Left ventricle myocardium inferior (tissue), 1 donor: ENCODE measurements at regions not wholly inside any gene's neighbourhood (a gene's known extent, or its start where the extent isn't known, plus 50 kb on each side); places are given as distances from the start of the nearest gene placed in this dataset.
"Not testable (repeated sequence)": the region's sequence is repeated elsewhere in the genome, so short reads cannot be mapped to it uniquely, and the experiment has no call there.

Experiments used
- DNase-seq: peaks from one replicate; pipeline ENCODE4 v3.0.0-alpha.2; 2020
- H3K27ac ChIP-seq: fragments of 200-600 bp; replicated peaks from 2 replicates; pipeline ENCODE4 v1.8.0; 2021
- H3K27me3 ChIP-seq: fragments of 200-600 bp; 2 replicates; pipeline ENCODE4 v1.8.0; 2021; ENCODE audit warnings: low read depth
- H3K36me3 ChIP-seq: fragments of 200-600 bp; 2 replicates; pipeline ENCODE4 v1.8.0; 2021
- H3K4me1 ChIP-seq: fragments of 200-600 bp; 2 replicates; pipeline ENCODE4 v1.8.0; 2021
- H3K4me3 ChIP-seq: fragments of 200-600 bp; 2 replicates; pipeline ENCODE4 v1.8.0; 2021; ENCODE audit warnings: mild to moderate bottlenecking, moderate library complexity
- H3K9me3 ChIP-seq: fragments of 200-600 bp; replicated peaks from 2 replicates; pipeline ENCODE4 v1.8.0; 2021
- intact Hi-C: fragments of 100-400 bp; cut with micrococcal nuclease; formaldehyde crosslinking; loops from one replicate; pipeline ENCODE4 v1.11.0; 2022
- donor health status: DM: no; HTN: yes; CAD: no; lungs with severe emphysema.

- H3K27ac ChIP-seq, H3K4me3 ChIP-seq, intact Hi-C loops, H3K27me3 ChIP-seq, H3K9me3 ChIP-seq, DNase-seq: not testable (repeated sequence)
- peaks cover 12% of the 10 kb centered on the region for H3K4me1 ChIP-seq
- peaks cover 19% of the 10 kb centered on the region for H3K36me3 ChIP-seq
Measured at GRCh38 chr3:195986576-195986975, 78.2 kb upstream of the TNK2 start.

GRCh38 chr3:195985348-195985920 is 77.1 kb upstream of the TNK2 start:
- H3K4me3 ChIP-seq, H3K9me3 ChIP-seq, intact Hi-C loops, H3K27me3 ChIP-seq, DNase-seq, H3K4me1 ChIP-seq, H3K27ac ChIP-seq: not testable (repeated sequence)
- H3K36me3 ChIP-seq = peaks cover 19% of the 10 kb centered on the region

- H3K4me3 ChIP-seq, H3K27ac ChIP-seq, DNase-seq, intact Hi-C loops, H3K27me3 ChIP-seq, H3K4me1 ChIP-seq, H3K9me3 ChIP-seq: not testable (repeated sequence)
- peaks cover 28% of the 10 kb centered on the region for H3K36me3 ChIP-seq
Measured at GRCh38 chr3:195984392-195985030, 76.2 kb upstream of the TNK2 start.

GRCh38 chr3:195983880-195984279 is 75.5 kb upstream of the TNK2 start:
- H3K36me3 ChIP-seq = peaks cover 32% of the 10 kb centered on the region

GRCh38 chr3:195982754-195983153 is 74.4 kb upstream of the TNK2 start:
- H3K9me3 ChIP-seq, H3K27ac ChIP-seq, intact Hi-C loops, DNase-seq, H3K27me3 ChIP-seq, H3K4me3 ChIP-seq, H3K4me1 ChIP-seq: not testable (repeated sequence)
- peaks cover 39% of the 10 kb centered on the region for H3K36me3 ChIP-seq

More at GRCh38 chr3:195983880-195984279, 75.5 kb upstream of the TNK2 start:
- H3K4me3 ChIP-seq, H3K27ac ChIP-seq, intact Hi-C loops, DNase-seq, H3K9me3 ChIP-seq, H3K27me3 ChIP-seq, H3K4me1 ChIP-seq: not testable (repeated sequence)

- intact Hi-C loops, H3K9me3 ChIP-seq, H3K4me3 ChIP-seq, DNase-seq, H3K27ac ChIP-seq, H3K4me1 ChIP-seq, H3K27me3 ChIP-seq: not testable (repeated sequence)
- H3K36me3 ChIP-seq = peaks cover 47% of the 10 kb centered on the region
Measured at GRCh38 chr3:195981778-195982177, 73.4 kb upstream of the TNK2 start.

- H3K4me3 ChIP-seq, intact Hi-C loops, DNase-seq, H3K9me3 ChIP-seq, H3K27me3 ChIP-seq, H3K27ac ChIP-seq, H3K4me1 ChIP-seq: not testable (repeated sequence)
- peaks cover 57% of the 10 kb centered on the region for H3K36me3 ChIP-seq
Measured at GRCh38 chr3:195979877-195980276, 71.5 kb upstream of the TNK2 start.

GRCh38 chr3:195978585-195978984 is 70.2 kb upstream of the TNK2 start:
- DNase-seq, H3K9me3 ChIP-seq, intact Hi-C loops, H3K4me3 ChIP-seq, H3K4me1 ChIP-seq, H3K27me3 ChIP-seq, H3K27ac ChIP-seq: not testable (repeated sequence)
- peaks cover 64% of the 10 kb centered on the region for H3K36me3 ChIP-seq

GRCh38 chr3:195976876-195977275 is 68.5 kb upstream of the TNK2 start:
- H3K4me3 ChIP-seq, H3K27me3 ChIP-seq, DNase-seq, H3K4me1 ChIP-seq, intact Hi-C loops, H3K9me3 ChIP-seq, H3K27ac ChIP-seq: not testable (repeated sequence)
- peaks cover 64% of the 10 kb centered on the region for H3K36me3 ChIP-seq

- peaks cover 73% of the 10 kb centered on the region for H3K36me3 ChIP-seq
- DNase-seq, intact Hi-C loops: not testable (repeated sequence)
Measured at GRCh38 chr3:195974281-195974680, 65.9 kb upstream of the TNK2 start.

GRCh38 chr3:195970873-195971272 is 62.5 kb upstream of the TNK2 start:
- DNase-seq, H3K9me3 ChIP-seq, H3K4me1 ChIP-seq, H3K27me3 ChIP-seq, H3K27ac ChIP-seq, H3K4me3 ChIP-seq, intact Hi-C loops: not testable (repeated sequence)
- peaks cover 69% of the 10 kb centered on the region for H3K36me3 ChIP-seq

More at GRCh38 chr3:195974281-195974680, 65.9 kb upstream of the TNK2 start:
- H3K27ac ChIP-seq, H3K4me1 ChIP-seq, H3K4me3 ChIP-seq, H3K27me3 ChIP-seq, H3K9me3 ChIP-seq: not testable (repeated sequence)

GRCh38 chr3:195969838-195970776 is 61.8 kb upstream of the TNK2 start:
- DNase-seq, H3K27me3 ChIP-seq, intact Hi-C loops, H3K4me1 ChIP-seq, H3K27ac ChIP-seq, H3K9me3 ChIP-seq, H3K4me3 ChIP-seq: not testable (repeated sequence)
- H3K36me3 ChIP-seq = peaks cover 72% of the 10 kb centered on the region

- DNase-seq, H3K4me3 ChIP-seq, H3K4me1 ChIP-seq, H3K27me3 ChIP-seq, H3K9me3 ChIP-seq, intact Hi-C loops, H3K27ac ChIP-seq: not testable (repeated sequence)
- peaks cover 72% of the 10 kb centered on the region for H3K36me3 ChIP-seq
Measured at GRCh38 chr3:195969341-195969740, 61.0 kb upstream of the TNK2 start.
